Neutrophil (primary cell): ENCODE measurements at regions not wholly inside any gene's neighbourhood (a gene's known extent, or its start where the extent isn't known, plus 50 kb on each side); places are given as distances from the start of the nearest gene placed in this dataset.

Experiments used
- H3K27ac ChIP-seq: fragments of 200-600 bp; sonication (generic); 2 replicates; pipeline ENCODE4 v1.5.1; 2016; ENCODE audit warnings: mild to moderate bottlenecking, moderate library complexity
- H3K27me3 ChIP-seq: fragments of 200-600 bp; sonication (generic); 2 replicates; pipeline ENCODE4 v1.6.0; 2016; ENCODE audit warnings: mild to moderate bottlenecking
- H3K36me3 ChIP-seq: fragments of 200-600 bp; sonication (generic); 2 replicates; pipeline ENCODE4 v1.5.1; 2017
- H3K4me1 ChIP-seq, 2 experiments: fragments of 200-600 bp in 1 of 2; sonication (generic) in 1 of 2; 1 replicate in 1 of 2; 2 replicates in 1 of 2; pipeline versions ENCODE4 v1.5.1 to v1.6.1; 2013 to 2016; ENCODE audit warnings: low read depth in 1 of 2, low read length in 1 of 2, mild to moderate bottlenecking in 1 of 2, moderate library complexity in 1 of 2; ENCODE audit not compliant: control insufficient read depth in 1 of 2, insufficient read depth in 1 of 2
- H3K4me3 ChIP-seq, 2 experiments: fragments of 200-600 bp in 1 of 2; sonication (generic) in 1 of 2; 1 replicate in 1 of 2; 2 replicates in 1 of 2; pipeline ENCODE4 v1.5.1; 2013 to 2016; ENCODE audit warnings: low read depth in 1 of 2, low read length in 1 of 2, mild to moderate bottlenecking in 1 of 2, moderate library complexity in 1 of 2
- H3K9me3 ChIP-seq: fragments of 200-600 bp; sonication (generic); 2 replicates; pipeline ENCODE4 v1.5.1; 2016
- CTCF ChIP-seq: fragments of 200-600 bp; sonication (generic); IDR thresholded peaks from 2 replicates; pipeline ENCODE4 v1.5.1; 2016; ENCODE audit warnings: antibody characterized with exemption

- no peaks in the 10 kb centered on the region for H3K27me3 ChIP-seq
These were observed 510.5 kb downstream of the NSUN3 start for GRCh38 chr3:94573337-94573736.

GRCh38 chr3:94587291-94587690 is 524.4 kb downstream of the NSUN3 start:
- H3K27ac ChIP-seq: no peak overlapping the region

More at GRCh38 chr3:94573337-94573736, 510.5 kb downstream of the NSUN3 start:
- no peak overlapping the region for H3K27ac ChIP-seq
- no peaks in the 10 kb centered on the region for H3K36me3 ChIP-seq
- TF ChIP-seq CTCF: no peak
- no peak overlapping the region for H3K4me3 ChIP-seq
- no peaks in the 10 kb centered on the region for H3K4me1 ChIP-seq
- H3K9me3 ChIP-seq: no peaks in the 10 kb centered on the region

GRCh38 chr3:94593526-94594150 is 530.8 kb downstream of the NSUN3 start:
- no peaks in the 10 kb centered on the region for H3K27me3 ChIP-seq
- H3K9me3 ChIP-seq: no peaks in the 10 kb centered on the region
- no peak for TF ChIP-seq CTCF
- no peak overlapping the region for H3K4me3 ChIP-seq
- H3K36me3 ChIP-seq: no peaks in the 10 kb centered on the region
- no peaks in the 10 kb centered on the region for H3K4me1 ChIP-seq
- no peak overlapping the region for H3K27ac ChIP-seq

More at GRCh38 chr3:94587291-94587690, 524.4 kb downstream of the NSUN3 start:
- no peak for TF ChIP-seq CTCF
- Histone ChIP-seq H3K4me3 (no peak overlapping the region), H3K9me3 (no peaks in the 10 kb centered on the region), H3K4me1 (no peaks in the 10 kb centered on the region), H3K27me3 (no peaks in the 10 kb centered on the region), H3K36me3 (no peaks in the 10 kb centered on the region)

GRCh38 chr3:94596141-94596540 is 533.3 kb downstream of the NSUN3 start:
- H3K36me3 ChIP-seq: no peaks in the 10 kb centered on the region
- H3K4me3 ChIP-seq: no peak overlapping the region
- no peaks in the 10 kb centered on the region for H3K4me1 ChIP-seq
- no peak for TF ChIP-seq CTCF
- H3K27ac ChIP-seq: no peak overlapping the region
- H3K27me3 ChIP-seq: no peaks in the 10 kb centered on the region
- H3K9me3 ChIP-seq: no peaks in the 10 kb centered on the region

GRCh38 chr3:94596887-94597566 is 534.2 kb downstream of the NSUN3 start:
- no peaks in the 10 kb centered on the region for H3K36me3 ChIP-seq
- H3K4me3 ChIP-seq: no peak overlapping the region
- TF ChIP-seq CTCF: no peak
- H3K9me3 ChIP-seq: no peaks in the 10 kb centered on the region
- H3K4me1 ChIP-seq: no peaks in the 10 kb centered on the region
- H3K27me3 ChIP-seq: no peaks in the 10 kb centered on the region
- no peak overlapping the region for H3K27ac ChIP-seq
